K562 (cell line): ENCODE measurements at regions not wholly inside any gene's neighbourhood (a gene's known extent, or its start where the extent isn't known, plus 50 kb on each side); places are given as distances from the start of the nearest gene placed in this dataset.

Experiments used
- CBX3 ChIP-seq, 2 experiments: IDR thresholded peaks; 1 replicate in 1 of 2; 2 replicates in 1 of 2; pipeline ENCODE4 v1.6.1; 2012; ENCODE audit warnings: inconsistent platforms in 2 of 2, low read length in 2 of 2, borderline replicate concordance in 1 of 2, control low read depth in 1 of 2
- ESRRA ChIP-seq: fragments of 450-650 bp; IDR thresholded peaks from 2 replicates; pipeline ENCODE4 v1.6.1; 2014; ENCODE audit warnings: low read depth, mild to moderate bottlenecking, moderate library complexity, borderline replicate concordance
- FOXJ3 ChIP-seq: sonication (generic); formaldehyde crosslinking; IDR thresholded peaks from 2 replicates; pipeline ENCODE4 v1.4.0; 2020; ENCODE audit warnings: mild to moderate bottlenecking, missing genetic modification reagents
- GABPA ChIP-seq: fragments of 200-800 bp; sonication (Bioruptor generic); conservative IDR thresholded peaks from 2 replicates; pipeline ENCODE4 v1.6.1; 2016; ENCODE audit warnings: low read depth, missing genetic modification characterization, missing compliant biosample characterization
- POLR2A ChIP-seq: fragments of 450-650 bp; conservative IDR thresholded peaks from 2 replicates; pipeline ENCODE4 v1.6.1; 2016
- SIX5 ChIP-seq, 2 experiments: IDR thresholded peaks; 2 replicates each; pipeline ENCODE4 v1.6.1; 2011; ENCODE audit warnings: low read length in 2 of 2, borderline replicate concordance in 1 of 2, low read depth in 1 of 2, mild to moderate bottlenecking in 1 of 2, moderate library complexity in 1 of 2; ENCODE audit not compliant: insufficient read depth in 1 of 2
- YY1 ChIP-seq, 3 experiments: IDR thresholded peaks; 2 replicates each; pipeline ENCODE4 v1.6.1; 2011; ENCODE audit warnings: low read length in 2 of 3, mild to moderate bottlenecking in 2 of 3, moderate library complexity in 2 of 3, borderline replicate concordance in 1 of 3, control low read depth in 1 of 3, low read depth in 1 of 3; ENCODE audit not compliant: insufficient read depth in 3 of 3, insufficient replicate concordance in 2 of 3, control insufficient read depth in 1 of 3, insufficient read length in 1 of 3; ENCODE audit errors: extremely low read depth in 1 of 3
- ZNF398 ChIP-seq: fragments of 250-450 bp; sonication (Bioruptor Pico); IDR thresholded peaks from 2 replicates; pipeline ENCODE4 v1.8.0; 2021; ENCODE audit warnings: moderate library complexity, mild to moderate bottlenecking, inconsistent platforms
- TF ChIP-seq, protein P1 (sequence below), 3 experiments: IDR thresholded peaks in 2 of 3; conservative IDR thresholded peaks in 1 of 3; 2 replicates each; pipeline ENCODE4 v1.5.1; 2011 to 2012; ENCODE audit warnings: low read length in 3 of 3, mild to moderate bottlenecking in 3 of 3, control low read depth in 2 of 3, improper control_type of control experiment in 1 of 3, inconsistent platforms in 1 of 3, low read depth in 1 of 3, mixed read lengths in 1 of 3, moderate library complexity in 1 of 3; ENCODE audit not compliant: insufficient read depth in 2 of 3

GRCh38 chr16:86124321-86124720, 225.4 kb downstream of the IRF8 start:
- TF ChIP-seq CBX3 (IDR thresholded peaks at IDR 0.05; ENCODE audit: borderline replicate concordance in 1 of 2, low read length in 2 of 2) (no peak), YY1 (IDR thresholded peaks at IDR 0.05; ENCODE audit: borderline replicate concordance in 1 of 3, control insufficient read depth in 1 of 3, extremely low read depth in 1 of 3, insufficient read depth in 3 of 3, insufficient read length in 1 of 3, insufficient replicate concordance in 2 of 3, low read depth in 1 of 3, low read length in 2 of 3) (no peak), FOXJ3 (no peak), SIX5 (IDR thresholded peaks at IDR 0.05; ENCODE audit: borderline replicate concordance in 1 of 2, insufficient read depth in 1 of 2, low read depth in 1 of 2, low read length in 2 of 2) (no peak), GABPA (tag) (no peak), POLR2A (no peak), ZNF398 (CRISPR knock-in tag) (no peak), ESRRA (no peak)
- TF ChIP-seq, protein P1, sequence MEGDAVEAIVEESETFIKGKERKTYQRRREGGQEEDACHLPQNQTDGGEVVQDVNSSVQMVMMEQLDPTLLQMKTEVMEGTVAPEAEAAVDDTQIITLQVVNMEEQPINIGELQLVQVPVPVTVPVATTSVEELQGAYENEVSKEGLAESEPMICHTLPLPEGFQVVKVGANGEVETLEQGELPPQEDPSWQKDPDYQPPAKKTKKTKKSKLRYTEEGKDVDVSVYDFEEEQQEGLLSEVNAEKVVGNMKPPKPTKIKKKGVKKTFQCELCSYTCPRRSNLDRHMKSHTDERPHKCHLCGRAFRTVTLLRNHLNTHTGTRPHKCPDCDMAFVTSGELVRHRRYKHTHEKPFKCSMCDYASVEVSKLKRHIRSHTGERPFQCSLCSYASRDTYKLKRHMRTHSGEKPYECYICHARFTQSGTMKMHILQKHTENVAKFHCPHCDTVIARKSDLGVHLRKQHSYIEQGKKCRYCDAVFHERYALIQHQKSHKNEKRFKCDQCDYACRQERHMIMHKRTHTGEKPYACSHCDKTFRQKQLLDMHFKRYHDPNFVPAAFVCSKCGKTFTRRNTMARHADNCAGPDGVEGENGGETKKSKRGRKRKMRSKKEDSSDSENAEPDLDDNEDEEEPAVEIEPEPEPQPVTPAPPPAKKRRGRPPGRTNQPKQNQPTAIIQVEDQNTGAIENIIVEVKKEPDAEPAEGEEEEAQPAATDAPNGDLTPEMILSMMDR (IDR thresholded peaks at IDR 0.05 in 2 of 3, conservative IDR thresholded peaks at IDR 0.05 in 1 of 3; ENCODE audit: insufficient read depth in 2 of 3, low read depth in 1 of 3, low read length in 3 of 3), result no peak
